ENCODE measurements at regions not wholly inside any gene's neighbourhood (a gene's known extent, or its start where the extent isn't known, plus 50 kb on each side); places are given as distances from the start of the nearest gene placed in this dataset.

DNA sequence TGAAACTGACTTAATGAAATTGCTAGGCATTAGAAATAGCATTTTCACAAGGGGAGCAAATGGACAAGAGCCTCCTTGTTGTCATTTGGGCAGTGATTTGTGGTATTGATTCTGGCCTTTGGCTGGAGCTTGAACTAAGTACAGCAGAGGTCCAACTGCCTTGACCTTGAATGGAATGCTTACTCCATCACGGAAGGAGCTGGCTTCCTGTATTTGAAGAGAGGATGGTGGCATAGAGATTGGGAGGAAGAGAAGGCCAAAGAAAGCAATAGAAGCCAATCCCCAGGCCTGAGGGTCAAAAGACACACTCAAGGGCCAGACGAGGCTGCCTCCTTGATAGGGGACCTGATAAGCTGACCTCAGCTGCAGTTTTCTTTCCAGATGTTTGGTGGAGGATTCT is 126.6 kb upstream of the MPPED2 start:
- H3K9me3 ChIP-seq (ENCODE audit: low read length), result no peaks in the 10 kb centered on the region
- no peak overlapping the region for H3K27ac ChIP-seq (ENCODE audit: low read length)
- no peak for DNase-seq
- no peaks in the 10 kb centered on the region for H3K36me3 ChIP-seq (ENCODE audit: insufficient read depth, low read length)
- no peak overlapping the region for H2AFZ ChIP-seq (ENCODE audit: low read length)
- H3K9me2 ChIP-seq (replicated peaks; ENCODE audit: insufficient read depth, low read length), result no peaks in the 10 kb centered on the region
- no peaks in the 10 kb centered on the region for H3K4me1 ChIP-seq (ENCODE audit: low read length)
- no peak overlapping the region for H3K4me2 ChIP-seq (ENCODE audit: low read depth, low read length, poor library complexity, severe bottlenecking)
- H3K79me2 ChIP-seq (ENCODE audit: low read length), result no peaks in the 10 kb centered on the region
- no peaks in the 10 kb centered on the region for H3K27me3 ChIP-seq (ENCODE audit: low read length)
- H3K9ac ChIP-seq (ENCODE audit: low read length), result no peak overlapping the region
- no peak overlapping the region for H3K4me3 ChIP-seq (ENCODE audit: low read length)
- H4K20me1 ChIP-seq (ENCODE audit: insufficient read depth, low read depth, low read length), result no peaks in the 10 kb centered on the region

DNA sequence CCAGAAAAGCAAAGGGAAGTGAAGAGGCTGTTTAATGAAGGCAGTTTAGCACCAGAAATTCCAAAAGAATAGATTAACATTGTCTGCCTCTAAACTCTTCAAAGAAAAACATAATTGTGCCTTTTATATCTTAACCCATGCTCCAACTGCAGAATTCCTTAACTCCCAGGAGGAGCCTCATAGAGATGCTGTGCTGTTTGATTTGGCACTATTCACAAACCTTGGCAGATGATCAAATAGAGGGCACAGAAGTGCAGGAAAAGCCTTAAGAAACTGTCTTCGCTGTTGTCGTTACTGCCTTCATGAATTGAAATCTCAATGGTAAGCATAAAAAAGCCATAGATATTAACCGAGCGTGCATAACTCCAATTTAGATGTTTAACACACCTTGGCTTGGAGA is 124.1 kb upstream of the MPPED2 start:
- no peak overlapping the region for H3K27ac ChIP-seq (ENCODE audit: low read length)
- no peak overlapping the region for H3K9ac ChIP-seq (ENCODE audit: low read length)
- H3K9me2 ChIP-seq (replicated peaks; ENCODE audit: insufficient read depth, low read length), result no peaks in the 10 kb centered on the region
- DNase-seq, result no peak
- no peaks in the 10 kb centered on the region for H3K79me2 ChIP-seq (ENCODE audit: low read length)
- no peaks in the 10 kb centered on the region for H3K4me1 ChIP-seq (ENCODE audit: low read length)
- H3K36me3 ChIP-seq (ENCODE audit: insufficient read depth, low read length), result no peaks in the 10 kb centered on the region
- H3K27me3 ChIP-seq (ENCODE audit: low read length), result no peaks in the 10 kb centered on the region
- no peaks in the 10 kb centered on the region for H4K20me1 ChIP-seq (ENCODE audit: insufficient read depth, low read depth, low read length)
- no peak overlapping the region for H3K4me2 ChIP-seq (ENCODE audit: low read depth, low read length, poor library complexity, severe bottlenecking)
- H2AFZ ChIP-seq (ENCODE audit: low read length), result no peak overlapping the region
- H3K4me3 ChIP-seq (ENCODE audit: low read length), result no peak overlapping the region
- H3K9me3 ChIP-seq (ENCODE audit: low read length), result no peaks in the 10 kb centered on the region

DNA sequence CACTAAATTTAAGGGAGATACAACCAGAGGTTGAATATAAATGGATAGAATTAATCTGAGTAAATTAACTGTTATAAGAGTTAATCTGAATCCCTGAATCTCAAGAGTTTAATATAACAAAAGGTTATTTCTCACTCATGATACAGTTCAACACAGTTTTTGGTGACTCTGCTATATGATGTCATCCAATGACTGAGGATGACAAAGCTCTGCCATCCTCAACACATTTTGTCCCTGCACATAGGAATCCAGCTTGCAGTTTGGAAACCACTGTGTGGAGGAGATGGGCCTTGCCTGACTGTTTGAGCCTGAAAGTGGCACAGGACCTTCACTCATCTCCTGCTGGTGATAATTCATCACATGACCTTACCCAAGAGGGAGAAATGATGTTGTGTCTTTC is 121.0 kb upstream of the MPPED2 start:
- no peaks in the 10 kb centered on the region for H3K79me2 ChIP-seq (ENCODE audit: low read length)
- no peak overlapping the region for H3K9ac ChIP-seq (ENCODE audit: low read length)
- H3K27me3 ChIP-seq (ENCODE audit: low read length), result no peaks in the 10 kb centered on the region
- H2AFZ ChIP-seq (ENCODE audit: low read length), result no peak overlapping the region
- H3K9me2 ChIP-seq (replicated peaks; ENCODE audit: insufficient read depth, low read length), result no peaks in the 10 kb centered on the region
- no peaks in the 10 kb centered on the region for H4K20me1 ChIP-seq (ENCODE audit: insufficient read depth, low read depth, low read length)
- H3K4me3 ChIP-seq (ENCODE audit: low read length), result no peak overlapping the region
- no peak overlapping the region for H3K4me2 ChIP-seq (ENCODE audit: low read depth, low read length, poor library complexity, severe bottlenecking)
- no peak overlapping the region for H3K27ac ChIP-seq (ENCODE audit: low read length)
- H3K4me1 ChIP-seq (ENCODE audit: low read length), result no peaks in the 10 kb centered on the region
- no peaks in the 10 kb centered on the region for H3K9me3 ChIP-seq (ENCODE audit: low read length)
- DNase-seq, result no peak
- H3K36me3 ChIP-seq (ENCODE audit: insufficient read depth, low read length), result no peaks in the 10 kb centered on the region

DNA sequence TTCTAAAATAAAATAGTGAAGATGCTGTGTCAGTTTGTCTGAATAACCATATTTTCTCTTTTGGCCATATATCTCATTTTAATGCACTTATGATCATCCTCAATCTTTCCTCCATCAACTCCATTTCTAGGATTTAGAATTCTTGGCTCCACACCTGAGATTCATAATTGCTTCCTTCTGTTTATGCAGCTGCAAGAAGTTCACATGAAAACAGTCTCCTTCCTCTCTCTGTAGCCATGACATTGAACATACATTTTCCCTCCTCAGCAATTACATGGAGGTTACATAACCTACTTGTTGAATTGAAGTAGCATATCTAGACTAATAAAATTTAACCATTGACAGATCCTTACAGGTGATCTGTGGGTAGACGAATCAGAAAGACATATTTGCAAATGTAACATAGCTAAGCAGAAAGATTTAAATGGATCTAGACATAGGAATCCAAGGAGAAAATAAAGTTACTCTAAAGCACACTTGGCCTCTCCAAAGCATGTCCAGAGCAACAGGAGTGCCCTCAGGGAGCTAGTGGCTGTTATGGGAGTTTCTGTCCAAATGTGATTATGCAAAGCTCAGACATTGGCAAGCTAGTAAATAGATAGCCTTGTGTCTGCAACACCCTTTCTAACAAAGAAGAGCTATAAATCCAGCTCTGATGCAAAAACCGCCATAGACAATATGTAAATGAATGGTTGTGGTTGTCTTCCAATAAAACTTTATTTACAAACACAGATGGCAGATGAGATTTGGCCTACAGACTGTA is 119.9 kb upstream of the MPPED2 start:
- no peak overlapping the region for H3K4me3 ChIP-seq (ENCODE audit: low read length)
- no peak overlapping the region for H3K9ac ChIP-seq (ENCODE audit: low read length)
- H3K36me3 ChIP-seq (ENCODE audit: insufficient read depth, low read length), result no peaks in the 10 kb centered on the region
- H3K27me3 ChIP-seq (ENCODE audit: low read length), result no peaks in the 10 kb centered on the region
- no peak overlapping the region for H3K4me2 ChIP-seq (ENCODE audit: low read depth, low read length, poor library complexity, severe bottlenecking)
- no peak for DNase-seq
- no peaks in the 10 kb centered on the region for H3K9me2 ChIP-seq (replicated peaks; ENCODE audit: insufficient read depth, low read length)
- H4K20me1 ChIP-seq (ENCODE audit: insufficient read depth, low read depth, low read length), result no peaks in the 10 kb centered on the region
- H3K9me3 ChIP-seq (ENCODE audit: low read length), result no peaks in the 10 kb centered on the region
- no peak overlapping the region for H3K27ac ChIP-seq (ENCODE audit: low read length)
- H3K79me2 ChIP-seq (ENCODE audit: low read length), result no peaks in the 10 kb centered on the region
- no peaks in the 10 kb centered on the region for H3K4me1 ChIP-seq (ENCODE audit: low read length)
- no peak overlapping the region for H2AFZ ChIP-seq (ENCODE audit: low read length)

DNA sequence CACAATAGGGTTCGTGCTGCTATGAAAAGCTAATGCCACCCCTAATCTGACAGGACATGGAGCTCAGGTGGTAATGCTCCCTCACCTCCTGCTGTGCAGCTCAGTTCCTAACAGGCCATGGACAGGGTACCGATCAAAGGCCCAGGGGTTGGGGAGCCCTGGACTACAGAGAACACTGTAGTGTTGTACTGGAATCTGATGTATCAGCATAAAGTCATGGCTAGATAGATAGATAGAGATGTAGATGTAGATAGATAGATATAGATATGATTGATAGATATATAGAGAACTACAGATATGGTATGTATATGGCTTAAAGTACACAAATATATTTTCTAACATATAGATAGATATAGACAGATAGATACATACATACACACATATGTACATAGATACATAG is 112.3 kb upstream of the MPPED2 start:
- Histone ChIP-seq H3K4me3 (ENCODE audit: low read length) (no peak overlapping the region), H3K4me2 (ENCODE audit: low read depth, low read length, poor library complexity, severe bottlenecking) (no peak overlapping the region), H3K27ac (ENCODE audit: low read length) (no peak overlapping the region), H3K9me2 (replicated peaks; ENCODE audit: insufficient read depth, low read length) (no peaks in the 10 kb centered on the region), H4K20me1 (ENCODE audit: insufficient read depth, low read depth, low read length) (no peaks in the 10 kb centered on the region), H3K9ac (ENCODE audit: low read length) (no peak overlapping the region), H3K4me1 (ENCODE audit: low read length) (no peaks in the 10 kb centered on the region), H3K36me3 (ENCODE audit: insufficient read depth, low read length) (no peaks in the 10 kb centered on the region), H3K79me2 (ENCODE audit: low read length) (no peaks in the 10 kb centered on the region), H3K9me3 (ENCODE audit: low read length) (no peaks in the 10 kb centered on the region), H2AFZ (ENCODE audit: low read length) (no peak overlapping the region), H3K27me3 (ENCODE audit: low read length) (no peaks in the 10 kb centered on the region)
- no peak for DNase-seq

DNA sequence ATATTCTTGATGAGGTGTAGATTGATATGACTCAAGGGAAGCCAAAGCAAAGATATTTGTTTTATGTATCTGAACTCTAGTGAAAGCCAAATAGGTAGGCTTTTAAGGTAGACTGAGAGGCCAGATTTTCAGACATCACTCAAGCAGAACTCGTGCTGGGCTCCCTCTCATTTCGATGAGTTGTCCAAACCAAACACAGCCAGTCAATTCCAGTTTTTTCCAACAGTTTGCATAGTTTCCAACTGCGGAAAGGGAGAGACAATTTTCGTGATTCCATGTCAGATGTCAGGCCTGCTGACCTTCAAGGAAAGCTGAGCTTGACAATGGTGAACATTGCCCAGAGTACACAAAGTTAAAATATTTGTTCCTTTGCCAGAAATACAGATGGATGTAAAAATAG is 110.9 kb upstream of the MPPED2 start:
- Histone ChIP-seq H3K79me2 (ENCODE audit: low read length) (no peaks in the 10 kb centered on the region), H2AFZ (ENCODE audit: low read length) (no peak overlapping the region), H3K27me3 (ENCODE audit: low read length) (no peaks in the 10 kb centered on the region), H3K4me3 (ENCODE audit: low read length) (no peak overlapping the region), H3K4me1 (ENCODE audit: low read length) (no peaks in the 10 kb centered on the region), H4K20me1 (ENCODE audit: insufficient read depth, low read depth, low read length) (no peaks in the 10 kb centered on the region), H3K9me2 (replicated peaks; ENCODE audit: insufficient read depth, low read length) (no peaks in the 10 kb centered on the region), H3K27ac (ENCODE audit: low read length) (no peak overlapping the region), H3K36me3 (ENCODE audit: insufficient read depth, low read length) (no peaks in the 10 kb centered on the region), H3K9ac (ENCODE audit: low read length) (no peak overlapping the region), H3K4me2 (ENCODE audit: low read depth, low read length, poor library complexity, severe bottlenecking) (no peak overlapping the region), H3K9me3 (ENCODE audit: low read length) (no peaks in the 10 kb centered on the region)
- no peak for DNase-seq

DNA sequence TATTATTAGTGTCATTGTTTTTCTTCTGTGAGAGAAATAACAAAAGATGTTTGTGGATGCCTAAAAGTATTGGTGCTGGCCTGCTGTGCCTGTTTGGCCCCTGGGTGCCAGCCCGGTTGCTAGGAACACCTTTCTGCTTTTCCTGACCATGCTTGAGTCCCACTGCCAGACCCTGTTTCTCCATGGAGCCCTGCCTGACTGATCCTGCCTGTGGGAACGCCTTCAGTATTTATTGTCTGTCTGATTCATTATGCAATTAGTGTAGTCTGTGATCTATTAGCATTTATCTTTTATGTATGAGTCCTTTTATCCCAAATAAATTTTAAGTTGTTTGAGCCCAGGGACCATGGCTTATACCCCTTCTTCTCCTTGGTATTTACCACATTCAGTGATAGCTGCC is 98.6 kb upstream of the MPPED2 start:
- DNase-seq, result no peak
- H3K9ac ChIP-seq (ENCODE audit: low read length), result no peak overlapping the region
- H3K9me3 ChIP-seq (ENCODE audit: low read length), result no peaks in the 10 kb centered on the region
- H3K79me2 ChIP-seq (ENCODE audit: low read length), result no peaks in the 10 kb centered on the region
- H3K27me3 ChIP-seq (ENCODE audit: low read length), result no peaks in the 10 kb centered on the region; the same call in 1 of the 2 replicates
- no peaks in the 10 kb centered on the region for H4K20me1 ChIP-seq (ENCODE audit: insufficient read depth, low read depth, low read length)
- H3K27ac ChIP-seq (ENCODE audit: low read length), result no peak overlapping the region
- H2AFZ ChIP-seq (ENCODE audit: low read length), result no peak overlapping the region
- no peaks in the 10 kb centered on the region for H3K9me2 ChIP-seq (replicated peaks; ENCODE audit: insufficient read depth, low read length)
- no peaks in the 10 kb centered on the region for H3K36me3 ChIP-seq (ENCODE audit: insufficient read depth, low read length)
- H3K4me3 ChIP-seq (ENCODE audit: low read length), result no peak overlapping the region
- H3K4me1 ChIP-seq (ENCODE audit: low read length), result no peaks in the 10 kb centered on the region
- H3K4me2 ChIP-seq (ENCODE audit: low read depth, low read length, poor library complexity, severe bottlenecking), result no peak overlapping the region

DNA sequence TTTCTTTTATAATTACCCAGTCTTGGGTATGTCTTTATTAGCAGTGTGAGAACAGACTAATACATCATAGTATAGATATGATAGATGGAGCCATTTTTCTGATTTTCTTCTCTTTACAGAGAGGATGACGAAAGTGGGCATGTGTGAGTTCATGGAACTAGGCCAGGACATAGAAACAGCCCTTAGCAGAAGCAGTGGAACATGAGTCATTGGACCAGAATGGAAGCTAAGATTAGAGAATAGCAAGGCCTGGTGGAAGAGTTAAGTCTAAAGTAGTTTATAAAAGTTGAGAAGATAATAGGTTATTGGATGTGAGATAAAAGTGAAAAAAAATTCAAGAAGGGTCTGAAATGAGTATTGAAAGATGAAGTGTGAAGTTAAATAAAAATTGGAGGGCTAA is 97.0 kb upstream of the MPPED2 start:
- H3K4me2 ChIP-seq (ENCODE audit: low read depth, low read length, poor library complexity, severe bottlenecking), result no peak overlapping the region
- H3K4me3 ChIP-seq (ENCODE audit: low read length), result no peak overlapping the region
- H3K9me3 ChIP-seq (ENCODE audit: low read length), result no peaks in the 10 kb centered on the region
- H3K27me3 ChIP-seq (ENCODE audit: low read length), result no peaks in the 10 kb centered on the region; the same call in 1 of the 2 replicates
- no peaks in the 10 kb centered on the region for H3K79me2 ChIP-seq (ENCODE audit: low read length)
- no peak overlapping the region for H3K27ac ChIP-seq (ENCODE audit: low read length)
- no peaks in the 10 kb centered on the region for H3K36me3 ChIP-seq (ENCODE audit: insufficient read depth, low read length)
- H3K9me2 ChIP-seq (replicated peaks; ENCODE audit: insufficient read depth, low read length), result no peaks in the 10 kb centered on the region
- no peak for DNase-seq
- H2AFZ ChIP-seq (ENCODE audit: low read length), result no peak overlapping the region
- no peaks in the 10 kb centered on the region for H4K20me1 ChIP-seq (ENCODE audit: insufficient read depth, low read depth, low read length)
- H3K9ac ChIP-seq (ENCODE audit: low read length), result no peak overlapping the region
- no peaks in the 10 kb centered on the region for H3K4me1 ChIP-seq (ENCODE audit: low read length)

Measured in Karpas-422 (cell line).